Endodermal cell (in vitro differentiated cells): ENCODE measurements at regions not wholly inside any gene's neighbourhood (a gene's known extent, or its start where the extent isn't known, plus 50 kb on each side); places are given as distances from the start of the nearest gene placed in this dataset.

Source experiments
- DNase-seq: peaks from one replicate; pipeline ENCODE4 v3.0.0-alpha.2; 2017
- H3K27ac ChIP-seq: 2 replicates; pipeline ENCODE4 v1.5.1; 2013; ENCODE audit warnings: mild to moderate bottlenecking, low read depth, low read length, moderate library complexity
- H3K27me3 ChIP-seq: 2 replicates; pipeline ENCODE4 v1.6.1; 2013; ENCODE audit warnings: mild to moderate bottlenecking, low read length, moderate library complexity; ENCODE audit not compliant: insufficient read depth, control insufficient read depth, poor library complexity, severe bottlenecking
- H3K36me3 ChIP-seq: 2 replicates; pipeline ENCODE4 v1.7.0; 2013; ENCODE audit warnings: mild to moderate bottlenecking, low read length, moderate library complexity; ENCODE audit not compliant: control insufficient read depth, insufficient read depth
- H3K4me1 ChIP-seq: one replicate; pipeline ENCODE4 v1.7.0; 2013; ENCODE audit warnings: low read length; ENCODE audit not compliant: control insufficient read depth, insufficient read depth
- H3K4me3 ChIP-seq: 2 replicates; pipeline ENCODE4 v1.5.1; 2013; ENCODE audit warnings: mild to moderate bottlenecking, low read length, moderate library complexity
- H3K9ac ChIP-seq: 2 replicates; pipeline ENCODE4 v1.6.1; 2013; ENCODE audit warnings: mild to moderate bottlenecking, low read length, moderate library complexity; ENCODE audit not compliant: poor library complexity, severe bottlenecking; ENCODE audit errors: extremely low read depth
- H3K9me3 ChIP-seq: 2 replicates; pipeline ENCODE4 v1.6.1; 2013; ENCODE audit warnings: mild to moderate bottlenecking, low read length, moderate library complexity; ENCODE audit not compliant: control insufficient read depth
- H3K27ac Mint-ChIP-seq: 2 replicates; pipeline ENCODE4 v1.8.0; 2020; ENCODE audit warnings: mixed read lengths
- H3K27me3 Mint-ChIP-seq: 2 replicates; pipeline ENCODE4 v1.8.0; 2021; ENCODE audit warnings: mild to moderate bottlenecking, mixed read lengths; ENCODE audit not compliant: insufficient read depth
- H3K36me3 Mint-ChIP-seq: 2 replicates; pipeline ENCODE4 v1.8.0; 2020; ENCODE audit warnings: low read depth, mixed read lengths
- H3K4me1 Mint-ChIP-seq: 2 replicates; pipeline ENCODE4 v1.8.0; 2020; ENCODE audit warnings: mixed read lengths
- H3K4me3 Mint-ChIP-seq: 2 replicates; pipeline ENCODE4 v1.8.0; 2020; ENCODE audit warnings: mild to moderate bottlenecking, moderate library complexity, mixed read lengths
- H3K9me3 Mint-ChIP-seq: 2 replicates; pipeline ENCODE4 v1.8.0; 2020; ENCODE audit warnings: mild to moderate bottlenecking, mixed read lengths
- CTCF ChIP-seq: fragments of 200-600 bp; sonication (generic); conservative IDR thresholded peaks from 2 replicates; pipeline ENCODE4 v1.5.0; 2021; ENCODE audit warnings: antibody characterized with exemption, mild to moderate bottlenecking
- WGBS, 2 experiments: methylation state at CpG; one replicate each; pipeline versions ENCODE4 v1.1.5 to v1.1.7; 2013; ENCODE audit warnings: missing lambda C conversion rate in 2 of 2, mixed read lengths in 1 of 2; ENCODE audit not compliant: insufficient coverage in 1 of 2, insufficient read length in 1 of 2; 5-methylcytosine and 5-hydroxymethylcytosine counted together

GRCh38 chr5:171535162-171535561, 115.7 kb downstream of the FGF18 start:
- H3K27me3 ChIP-seq: no peaks in the 10 kb centered on the region
- no peak overlapping the region for H3K4me3 Mint-ChIP-seq
- H3K9me3 ChIP-seq: no peaks in the 10 kb centered on the region
- no peaks in the 10 kb centered on the region for H3K4me1 ChIP-seq
- WGBS, 2 experiments: 83 to 95% methylated on average over 1 of the region's 1 CpG
- DNase-seq: no peak
- TF ChIP-seq CTCF: no peak
- H3K4me3 ChIP-seq: no peak overlapping the region
- H3K27ac ChIP-seq: no peak overlapping the region
- H3K27ac Mint-ChIP-seq: no peak overlapping the region
- H3K4me1 Mint-ChIP-seq: no peaks in the 10 kb centered on the region
- peaks cover 2% of the 10 kb centered on the region for H3K27me3 Mint-ChIP-seq
- no peaks in the 10 kb centered on the region for H3K36me3 ChIP-seq
- H3K36me3 Mint-ChIP-seq: no peaks in the 10 kb centered on the region
- H3K9me3 Mint-ChIP-seq: no peaks in the 10 kb centered on the region
- H3K9ac ChIP-seq: no peak overlapping the region

GRCh38 chr5:171537070-171537849, 117.8 kb downstream of the FGF18 start:
- no peaks in the 10 kb centered on the region for H3K9me3 Mint-ChIP-seq
- H3K4me1 ChIP-seq: no peaks in the 10 kb centered on the region
- DNase-seq: no peak
- no peaks in the 10 kb centered on the region for H3K4me1 Mint-ChIP-seq
- H3K36me3 Mint-ChIP-seq: no peaks in the 10 kb centered on the region
- no peaks in the 10 kb centered on the region for H3K9me3 ChIP-seq
- H3K9ac ChIP-seq: no peak overlapping the region
- H3K27me3 Mint-ChIP-seq: peaks cover 4% of the 10 kb centered on the region
- no peaks in the 10 kb centered on the region for H3K36me3 ChIP-seq
- H3K27ac Mint-ChIP-seq: no peak overlapping the region
- H3K4me3 Mint-ChIP-seq: no peak overlapping the region
- H3K27ac ChIP-seq: no peak overlapping the region
- H3K4me3 ChIP-seq: no peak overlapping the region
- H3K27me3 ChIP-seq: no peaks in the 10 kb centered on the region
- TF ChIP-seq CTCF: no peak
- 90% methylated on average over 7 to 9 of the region's 9 CpGs for WGBS, 2 experiments

GRCh38 chr5:171537923-171538537, 118.6 kb downstream of the FGF18 start:
- 80 to 93% methylated on average over 1 to 3 of the region's 3 CpGs for WGBS, 2 experiments
- no peak overlapping the region for H3K4me3 Mint-ChIP-seq
- H3K36me3 Mint-ChIP-seq: no peaks in the 10 kb centered on the region

More at GRCh38 chr5:171537923-171538537, 118.6 kb downstream of the FGF18 start:
- no peak for DNase-seq
- no peaks in the 10 kb centered on the region for H3K36me3 ChIP-seq
- H3K4me3 ChIP-seq: no peak overlapping the region
- no peaks in the 10 kb centered on the region for H3K4me1 ChIP-seq
- no peak for TF ChIP-seq CTCF
- no peaks in the 10 kb centered on the region for H3K4me1 Mint-ChIP-seq
- no peaks in the 10 kb centered on the region for H3K27me3 ChIP-seq
- H3K27ac Mint-ChIP-seq: no peak overlapping the region
- H3K9me3 ChIP-seq: no peaks in the 10 kb centered on the region
- no peak overlapping the region for H3K9ac ChIP-seq
- H3K27ac ChIP-seq: no peak overlapping the region
- H3K9me3 Mint-ChIP-seq: no peaks in the 10 kb centered on the region
- H3K27me3 Mint-ChIP-seq: peaks cover 4% of the 10 kb centered on the region
